GM12878 (cell line): ENCODE measurements at regions not wholly inside any gene's neighbourhood (a gene's known extent, or its start where the extent isn't known, plus 50 kb on each side); places are given as distances from the start of the nearest gene placed in this dataset.

Experiments
- ATAC-seq: fragments of 200-7000 bp; cut with Tn5 transposase; 3 replicates; pipeline ENCODE4 v1.9.1; 2020; ENCODE audit warnings: mild to moderate bottlenecking, moderate library complexity
- BruUV-seq: library from RNA; stranded (reverse); fragments of 400-500 nt; replicated peaks from 2 replicates; lab custom pipeline; 2021; lab: Mats Ljungman, UMichigan
- CTCF ChIA-PET: fragments of 300-600 bp; sonication (Branson Sonifier 250); formaldehyde crosslinking; extraction: SDS; loops from one replicate; lab custom pipeline; 2021; ENCODE audit warnings: inconsistent platforms; lab: Yijun Ruan, JAX
- POLR2A ChIA-PET: fragments of 350-600 bp; formaldehyde crosslinking; extraction: SDS; loops from one replicate; lab custom pipeline; 2021; ENCODE audit warnings: inconsistent platforms; lab: Charles Lee
- RAD21 ChIA-PET: fragments of 300-600 bp; sonication (Branson Sonifier 250); formaldehyde crosslinking; loops from one replicate; lab custom pipeline; 2023; ENCODE audit warnings: antibody characterized with exemption; ENCODE audit not compliant: unreplicated experiment; lab: Charles Lee
- SMC1A ChIA-PET: fragments of 300-600 bp; sonication (Branson Sonifier 250); formaldehyde crosslinking; loops from one replicate; lab custom pipeline; 2023; ENCODE audit not compliant: unreplicated experiment, uncharacterized antibody; lab: Charles Lee
- DNase-seq: peaks from one replicate; pipeline ENCODE4 v3.0.0-alpha.2; 2011; ENCODE audit warnings: low read depth, low spot score
- FAIRE-seq: peaks from 3 replicates; lab custom pipeline; 2011; peaks lifted over from hg19 to GRCh38; lab: Jason Lieb, UNC
- H2AFZ ChIP-seq: 2 replicates; pipeline ENCODE4 v1.6.0; 2011; ENCODE audit warnings: low read depth, low read length, control low read depth; ENCODE audit not compliant: control insufficient read depth
- H3K27ac ChIP-seq: 2 replicates; pipeline ENCODE4 v1.5.1; 2011; ENCODE audit warnings: control low read depth; ENCODE audit not compliant: control insufficient read depth, insufficient read depth
- H3K27me3 ChIP-seq, 2 experiments: replicated peaks in 1 of 2; 2 replicates each; pipeline versions ENCODE4 v1.6.0 to v1.6.1; 2011; ENCODE audit warnings: low read length in 1 of 2; ENCODE audit not compliant: control insufficient read depth in 2 of 2, insufficient read depth in 2 of 2
- H3K36me3 ChIP-seq, 2 experiments: 2 replicates each; pipeline ENCODE4 v1.5.1; 2011; ENCODE audit warnings: low read length in 1 of 2; ENCODE audit not compliant: control insufficient read depth in 2 of 2, insufficient read depth in 2 of 2
- H3K4me1 ChIP-seq: 2 replicates; pipeline ENCODE4 v1.6.1; 2011; ENCODE audit warnings: mild to moderate bottlenecking, low read length, moderate library complexity, mixed read lengths; ENCODE audit not compliant: control insufficient read depth, insufficient read depth
- H3K4me2 ChIP-seq: 2 replicates; pipeline ENCODE4 v1.6.0; 2011; ENCODE audit warnings: control low read depth; ENCODE audit not compliant: control insufficient read depth, insufficient read depth
- H3K4me3 ChIP-seq: fragments of 200-600 bp; sonication (generic); 2 replicates; pipeline ENCODE4 v1.5.1; 2016
- H3K79me2 ChIP-seq: 2 replicates; pipeline ENCODE4 v1.6.0; 2011; ENCODE audit warnings: low read length; ENCODE audit not compliant: control insufficient read depth, insufficient read depth
- H3K9ac ChIP-seq: 2 replicates; pipeline ENCODE4 v1.8.0; 2011; ENCODE audit warnings: low read length, control low read depth, mixed read lengths; ENCODE audit not compliant: control insufficient read depth, insufficient read depth
- H3K9me3 ChIP-seq: replicated peaks from 3 replicates; pipeline ENCODE4 v1.5.1; 2011; ENCODE audit warnings: mild to moderate bottlenecking, low read length; ENCODE audit not compliant: control insufficient read depth, insufficient read depth
- H4K20me1 ChIP-seq: 2 replicates; pipeline ENCODE4 v1.6.0; 2011; ENCODE audit not compliant: control insufficient read depth, insufficient read depth
- BCL11A ChIP-seq: IDR thresholded peaks from 2 replicates; pipeline ENCODE4 v1.6.1; 2011; ENCODE audit warnings: low read depth, low read length
- POLR2AphosphoS5 ChIP-seq: IDR thresholded peaks from 2 replicates; pipeline ENCODE4 v1.6.1; 2011; ENCODE audit warnings: mild to moderate bottlenecking, low read length, inconsistent platforms
- SIX5 ChIP-seq: IDR thresholded peaks from 2 replicates; pipeline ENCODE4 v1.6.1; 2011; ENCODE audit warnings: mild to moderate bottlenecking, low read depth, low read length, moderate library complexity; ENCODE audit not compliant: severe bottlenecking
- ZBTB4 ChIP-seq: fragments of 450-650 bp; formaldehyde crosslinking; IDR thresholded peaks from 2 replicates; pipeline ENCODE4 v1.4.0; 2022; ENCODE audit warnings: mild to moderate bottlenecking, moderate library complexity
- ZNF687 ChIP-seq: fragments of 450-650 bp; IDR thresholded peaks from 2 replicates; pipeline ENCODE4 v1.6.1; 2017; ENCODE audit warnings: mild to moderate bottlenecking, moderate library complexity
- WGBS: methylation state at CpG from one replicate; pipeline ENCODE4 v1.1.6; 2016; ENCODE audit warnings: low lambda C conversion rate; ENCODE audit not compliant: insufficient replicate concordance, insufficient coverage; ENCODE audit errors: missing lambda C conversion rate; 5-methylcytosine and 5-hydroxymethylcytosine counted together
- in situ Hi-C: fragments of 300-500 bp; cut with MboI; formaldehyde crosslinking; loops from 9 replicates; pipeline ENCODE4 v1.14.3; 2018; ENCODE audit warnings: mixed read lengths
- intact Hi-C: fragments of 100-400 bp; cut with micrococcal nuclease; formaldehyde crosslinking; loops from one replicate; pipeline ENCODE4 v1.14.2; 2022; ENCODE audit not compliant: unreplicated experiment

- Histone ChIP-seq H3K27ac (no peak overlapping the region), H3K4me1 (no peaks in the 10 kb centered on the region; the same call in 1 of the 2 replicates), H3K9ac (no peak overlapping the region), H3K4me2 (no peak overlapping the region), H3K36me3 (no peaks in the 10 kb centered on the region), H3K9me3 (no peaks in the 10 kb centered on the region), H2AFZ (no peak overlapping the region), H3K4me3 (no peak overlapping the region), H3K79me2 (no peaks in the 10 kb centered on the region)
- CTCF ChIA-PET: no interaction called here
- POLR2A ChIA-PET: no interaction called here
- FAIRE-seq (no peak), ATAC-seq (no peak), DNase-seq (no peak)
- in situ Hi-C loops: no loop called here
- 32% methylated on average over 5 of the region's 5 CpGs for WGBS
- intact Hi-C loops: no loop called here
- BruUV-seq: no TSS peak
- no peak for TF ChIP-seq POLR2AphosphoS5
- no peak for TF ChIP-seq SIX5
- TF ChIP-seq BCL11A: no peak
- no peak for TF ChIP-seq ZNF687
- TF ChIP-seq ZBTB4: no peak
- TF ChIP-seq, all 136 proteins: peak for 0
- 0 out of 4 replicates have a peak, but pooled peaks cover 0 to 3% of the 10 kb centered on the region in 2 experiments for H3K27me3 ChIP-seq
- SMC1A ChIA-PET: no interaction called here
- H4K20me1 ChIP-seq: no peaks in the 10 kb centered on the region
- RAD21 ChIA-PET: no interaction called here
These were observed 202.6 kb downstream of the HRH4 start for GRCh38 chr18:24663026-24663425.
